DMS79 treated with DMSO at 0.1 percent for 48 hours (cell line): ENCODE measurements at regions not wholly inside any gene's neighbourhood (a gene's known extent, or its start where the extent isn't known, plus 50 kb on each side); places are given as distances from the start of the nearest gene placed in this dataset.

ENCODE experiments used
- DNase-seq: peaks from one replicate; lab custom pipeline; 2025; lab: John Stamatoyannopoulos, UW

GRCh38 chr16:86664522-86665318, 86.4 kb downstream of the FOXL1 start:
- DNase-seq: no peak

DNA sequence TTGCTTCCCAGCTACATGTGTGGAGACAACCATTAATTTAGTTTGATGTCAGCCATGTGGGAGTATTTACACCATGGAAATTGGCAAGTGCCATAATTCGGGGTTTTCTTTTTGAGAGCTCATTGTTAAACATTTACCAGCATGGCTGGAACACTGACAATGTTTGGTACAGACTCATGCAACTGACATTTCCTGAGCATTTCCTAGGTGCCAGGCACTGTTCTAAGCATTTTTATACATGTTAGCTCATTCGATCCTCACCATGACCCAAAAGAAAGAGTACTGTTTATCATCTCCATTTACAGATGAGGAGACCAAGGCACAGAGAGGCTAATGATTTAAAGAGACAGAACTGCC, 86.9 kb downstream of the FOXL1 start:
- no peak for DNase-seq

GRCh38 chr16:86665929-86666328, 87.6 kb downstream of the FOXL1 start:
- no peak for DNase-seq

GRCh38 chr16:86667035-86667434, 88.7 kb downstream of the FOXL1 start:
- no peak for DNase-seq

DNA sequence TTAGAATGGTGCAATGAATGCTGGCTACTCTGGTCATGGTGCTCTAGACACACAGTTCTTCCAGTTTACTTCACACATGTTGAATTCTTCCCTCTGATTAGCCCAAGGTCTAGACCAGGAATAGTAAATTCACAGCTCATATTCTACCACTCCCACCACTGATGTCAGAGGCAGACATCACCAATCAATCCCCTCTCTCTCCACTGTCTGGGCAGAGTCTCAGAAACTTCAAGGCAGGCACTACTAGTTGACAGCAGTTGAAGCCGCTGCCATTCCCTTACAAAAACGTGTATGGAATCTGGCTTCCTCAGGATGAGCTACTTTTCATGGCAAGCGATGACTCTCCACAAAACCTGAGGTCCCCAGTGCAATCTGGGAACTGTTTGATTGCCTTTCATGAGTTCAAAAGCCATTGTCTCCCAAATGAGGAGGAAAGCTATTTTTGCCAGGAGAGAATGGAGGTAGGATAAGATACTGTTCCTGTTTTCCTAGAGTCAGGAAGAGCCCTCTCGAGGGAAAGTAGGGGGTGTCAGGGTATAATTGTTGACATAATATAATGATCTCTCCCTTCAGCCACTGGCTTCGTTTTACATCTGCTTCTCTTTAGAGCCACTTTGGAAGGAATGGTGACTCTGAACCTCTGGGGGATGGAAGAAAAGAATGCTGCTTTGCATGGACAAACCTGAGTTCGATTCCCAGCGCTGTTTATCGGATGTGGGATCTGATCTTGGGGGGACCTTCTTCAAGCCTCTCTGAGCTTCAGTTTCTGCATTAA, 90.0 kb downstream of the FOXL1 start:
- no peak for DNase-seq

- DNase-seq: no peak
Measured at GRCh38 chr16:86669285-86669805, 91.0 kb downstream of the FOXL1 start.

DNA sequence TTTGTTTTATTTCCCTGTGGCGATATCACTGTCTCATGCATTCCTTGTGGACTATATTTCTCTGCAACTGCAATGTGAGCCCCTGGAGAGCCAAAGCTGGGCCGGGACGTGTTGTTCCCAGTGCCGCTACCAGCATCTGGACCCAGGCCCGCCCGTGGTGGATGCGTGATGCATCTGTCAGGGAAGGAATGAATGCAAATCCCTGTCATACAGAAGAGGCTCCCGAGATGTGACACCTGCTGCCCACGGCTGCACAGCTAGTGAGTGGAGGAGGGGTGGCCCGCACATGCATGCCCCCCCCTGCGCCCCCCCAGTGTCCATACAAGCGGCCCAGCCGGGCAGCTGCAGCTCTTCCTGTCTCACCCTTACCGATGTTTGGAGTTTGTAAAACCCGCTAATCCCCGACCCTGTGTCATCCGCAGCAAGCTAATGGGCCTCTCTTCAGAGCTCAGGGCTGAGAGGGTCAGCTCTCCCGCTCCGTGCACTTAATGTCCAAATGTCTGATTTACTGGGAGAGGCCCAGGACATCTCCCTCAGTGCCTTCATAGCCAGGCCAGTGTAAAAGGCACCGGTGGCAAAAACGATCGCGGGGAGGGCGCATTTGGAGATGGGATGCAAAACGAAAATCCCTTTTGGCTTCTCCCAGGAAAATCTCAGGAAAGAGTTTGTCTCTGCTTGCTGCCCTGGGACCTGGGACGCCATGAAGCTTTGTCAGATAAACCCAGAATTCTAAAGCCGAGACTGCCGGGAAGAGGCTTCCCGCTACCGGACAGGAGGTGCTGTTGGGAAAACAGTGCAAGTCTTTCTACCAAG, 91.8 kb downstream of the FOXL1 start:
- no peak for DNase-seq

DNA sequence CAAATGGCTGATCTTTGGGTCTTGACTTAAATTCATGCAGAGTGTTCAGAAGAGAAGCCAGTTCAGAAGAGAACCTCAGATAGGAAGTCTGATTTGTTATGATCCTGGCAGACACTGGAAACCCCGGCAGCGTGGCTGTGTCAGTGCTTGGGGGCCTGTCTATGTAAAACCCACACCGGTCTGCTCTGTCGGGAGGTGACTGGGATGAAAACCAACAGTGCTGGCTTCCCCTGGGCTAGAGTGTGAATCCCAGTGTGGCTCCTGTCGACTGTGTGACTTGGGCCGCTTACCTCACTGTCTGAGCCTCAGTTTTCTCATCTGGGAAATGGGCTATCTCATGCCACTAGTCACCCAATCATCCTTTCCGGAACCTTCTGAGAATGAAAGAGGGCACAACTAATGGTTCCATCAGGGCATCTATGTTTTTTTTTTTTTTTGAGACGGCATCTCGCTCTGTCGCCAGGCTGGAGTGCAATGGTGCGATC, 92.4 kb downstream of the FOXL1 start:
- DNase-seq: no peak

DNA sequence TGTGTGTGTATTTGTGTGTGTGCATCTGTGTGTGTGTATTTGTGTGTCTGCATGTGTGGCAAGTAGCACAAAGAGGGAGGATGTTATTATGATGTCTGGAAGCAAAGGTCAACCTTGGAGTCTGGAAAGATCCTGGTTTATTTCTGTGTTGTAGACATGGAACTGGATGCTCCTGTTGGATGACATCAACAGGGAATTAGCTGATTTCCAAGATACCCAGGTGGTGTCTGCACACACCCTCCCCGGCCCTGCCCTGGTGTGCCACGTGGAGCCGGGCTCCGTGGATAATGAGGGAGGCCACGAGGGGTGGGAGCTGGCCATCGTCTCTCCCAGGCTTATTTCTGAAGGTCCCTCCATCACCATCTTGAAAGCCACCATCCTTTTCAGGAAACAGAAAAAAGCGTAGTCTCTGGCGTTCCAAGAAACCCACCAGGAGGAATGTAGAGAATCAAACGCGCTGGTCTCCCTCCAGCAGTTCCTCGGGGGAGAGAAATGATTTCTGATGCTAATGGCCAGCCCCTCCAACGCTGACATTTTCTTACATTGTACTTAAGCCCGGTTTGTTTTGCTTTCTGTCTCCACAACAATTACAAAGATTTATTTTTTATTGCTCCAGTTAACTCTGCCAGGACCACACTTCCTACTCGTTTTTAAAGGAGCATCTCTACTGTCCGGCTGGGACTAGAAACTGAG, 93.3 kb downstream of the FOXL1 start:
- no peak for DNase-seq

DNA sequence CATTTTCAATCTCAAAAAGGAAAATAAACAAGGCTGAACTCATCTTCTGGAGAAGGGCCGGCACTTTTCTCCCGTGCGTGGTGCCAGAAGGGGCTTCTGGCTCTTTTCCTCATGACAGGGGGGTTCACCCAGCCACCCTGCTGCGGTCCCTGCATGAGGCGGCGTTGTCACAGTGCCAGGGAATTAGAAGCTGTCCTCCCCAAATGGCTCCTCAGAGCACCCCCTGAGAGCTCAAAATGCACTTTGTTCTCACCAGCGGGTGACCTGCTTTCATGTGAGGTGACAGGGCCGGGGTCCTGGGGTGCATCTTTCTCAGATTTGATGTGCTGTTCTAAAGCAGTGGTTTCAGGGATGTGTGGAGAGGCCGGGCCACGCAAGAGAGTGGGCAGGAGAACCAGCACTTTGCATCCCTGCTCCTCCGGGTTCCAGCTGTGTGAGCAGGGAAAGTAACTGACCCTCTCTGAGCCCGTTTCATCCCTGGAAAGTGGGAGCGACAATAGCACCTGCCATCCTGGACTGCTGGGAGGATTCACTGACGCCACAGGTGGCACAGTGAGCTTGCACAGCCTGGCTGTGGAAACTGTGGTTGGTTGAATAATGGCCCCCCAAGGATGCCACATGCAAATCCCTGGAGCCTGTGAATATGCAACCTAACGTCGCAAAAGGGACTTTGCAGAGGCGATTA, 94.0 kb downstream of the FOXL1 start:
- DNase-seq: no peak

GRCh38 chr16:86673090-86673955, 95.0 kb downstream of the FOXL1 start:
- no peak for DNase-seq

DNA sequence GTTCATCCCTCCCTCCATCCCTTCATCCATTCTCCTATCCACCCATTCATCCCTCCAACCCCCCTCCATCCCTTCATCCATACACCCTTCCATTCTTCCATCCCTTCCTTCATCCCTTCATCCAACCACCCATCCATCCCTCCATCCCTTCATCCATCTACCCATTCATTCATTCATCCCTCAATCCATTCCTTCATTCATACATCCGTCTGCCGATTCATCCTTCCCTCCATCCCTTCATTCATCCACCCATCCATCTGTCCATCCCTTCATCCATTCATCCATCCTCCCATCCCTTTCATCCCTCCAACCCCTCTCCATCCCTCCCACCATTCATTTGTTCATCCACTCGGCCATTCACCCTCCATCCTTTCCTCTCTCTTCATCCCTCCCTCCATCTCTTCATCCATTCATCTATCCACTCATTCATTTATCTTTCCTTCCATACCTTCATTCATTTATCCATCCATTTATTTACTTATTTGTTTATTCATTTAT, 95.7 kb downstream of the FOXL1 start:
- no peak for DNase-seq

DNA sequence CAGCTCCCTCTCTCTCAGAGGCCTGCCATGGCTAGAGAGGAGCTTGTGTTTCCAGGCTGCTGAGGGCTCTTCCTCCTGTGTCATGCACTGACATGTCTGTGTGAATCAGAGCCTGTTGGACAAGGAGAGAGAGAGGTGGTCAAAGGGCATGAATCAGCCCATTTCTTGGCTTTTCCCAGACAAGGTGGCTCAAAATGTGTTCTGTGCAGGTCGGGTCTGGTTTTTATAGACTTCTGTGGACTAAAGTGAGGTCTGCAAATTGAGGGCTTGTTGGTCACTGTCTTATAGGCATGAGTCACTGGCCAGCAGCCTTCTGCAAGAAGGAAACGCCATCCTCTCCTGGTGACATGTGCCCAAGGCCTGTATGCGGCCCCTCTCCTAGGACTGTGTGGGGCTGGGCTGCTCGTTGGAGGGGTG, 97.9 kb downstream of the FOXL1 start:
- no peak for DNase-seq

GRCh38 chr16:86679490-86679889, 101.1 kb downstream of the FOXL1 start:
- no peak for DNase-seq

- DNase-seq: no peak
Measured at GRCh38 chr16:86680162-86680561, 101.8 kb downstream of the FOXL1 start.

DNA sequence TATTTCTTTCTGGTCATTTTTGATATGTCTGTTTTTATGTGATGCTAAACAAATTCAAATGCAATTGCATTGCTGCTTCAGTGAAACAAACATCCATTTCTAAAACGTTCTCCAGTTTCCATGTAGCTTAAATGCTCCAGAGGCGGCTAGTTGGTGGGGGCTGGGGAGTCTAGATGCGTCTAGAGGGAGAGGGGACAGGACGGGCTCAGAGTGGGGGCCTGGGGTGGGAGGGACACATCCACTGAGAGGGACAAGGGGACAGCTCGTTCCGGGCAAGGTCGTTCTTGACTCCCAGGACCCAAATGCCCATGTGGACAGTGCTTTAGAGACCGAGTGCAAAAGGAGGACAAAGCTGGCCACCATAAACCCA, 102.3 kb downstream of the FOXL1 start:
- no peak for DNase-seq

DNA sequence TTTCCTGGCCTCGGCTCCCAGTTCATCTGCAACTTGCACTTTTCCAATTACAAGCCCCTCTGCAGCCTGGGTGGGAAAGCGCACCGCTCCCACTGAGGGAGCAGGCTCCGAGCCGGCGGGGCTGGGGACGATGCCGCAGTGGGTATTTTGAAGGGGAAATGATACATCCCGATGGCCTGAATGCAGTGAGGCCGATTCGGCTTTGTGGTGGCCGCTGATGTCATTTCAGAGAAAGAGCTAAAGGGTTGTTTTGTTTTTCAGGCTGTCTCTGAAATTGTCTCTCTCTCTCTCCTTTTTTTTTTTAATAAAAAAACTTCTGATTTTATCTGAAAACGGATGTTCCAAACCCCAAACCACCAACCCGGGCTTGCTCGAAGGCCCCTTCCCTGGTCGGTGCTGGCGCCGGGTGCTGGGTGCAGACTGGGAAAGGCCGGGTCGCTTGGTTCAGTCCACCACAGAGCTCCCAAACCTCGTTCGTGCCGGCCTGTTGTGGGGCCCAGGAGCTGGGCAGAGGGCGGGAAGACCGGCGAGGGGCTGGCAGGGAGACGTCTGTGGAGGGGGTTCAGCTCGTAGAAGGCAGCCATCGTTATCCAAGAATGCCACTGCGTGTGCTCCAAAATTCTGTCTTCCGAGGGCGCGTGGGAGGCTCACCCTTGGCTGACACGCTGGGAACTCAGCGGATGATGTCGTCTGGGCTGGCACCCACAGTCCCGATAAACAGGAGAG, 102.8 kb downstream of the FOXL1 start:
- no peak for DNase-seq

DNA sequence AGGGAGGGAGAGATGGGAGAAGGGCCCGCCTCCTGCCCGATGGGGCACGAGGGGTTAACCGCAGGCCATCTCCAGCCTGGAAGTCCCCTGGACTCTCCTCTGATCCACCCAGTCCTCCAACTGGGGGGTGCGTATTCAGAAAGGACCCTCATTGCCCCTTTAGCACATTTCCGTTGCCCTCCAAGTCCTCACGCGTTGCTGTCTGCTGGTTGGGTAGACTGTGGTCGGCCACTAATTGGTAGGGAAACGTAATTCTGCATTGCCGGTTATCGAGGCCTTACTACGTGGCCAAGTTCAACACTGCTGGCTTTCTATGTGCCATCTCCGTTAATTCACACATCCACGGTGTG, 103.4 kb downstream of the FOXL1 start:
- DNase-seq: no peak

- no peak for DNase-seq
Measured at GRCh38 chr16:86682219-86682904, 104.0 kb downstream of the FOXL1 start.
